Activated T-cell treated with anti-CD3 and anti-CD28 coated beads for 4 hours (primary cell): ENCODE measurements at regions not wholly inside any gene's neighbourhood (a gene's known extent, or its start where the extent isn't known, plus 50 kb on each side); places are given as distances from the start of the nearest gene placed in this dataset.

Source experiments
- DNase-seq: peaks from one replicate; pipeline ENCODE4 v3.0.0-alpha.2; 2020

DNA sequence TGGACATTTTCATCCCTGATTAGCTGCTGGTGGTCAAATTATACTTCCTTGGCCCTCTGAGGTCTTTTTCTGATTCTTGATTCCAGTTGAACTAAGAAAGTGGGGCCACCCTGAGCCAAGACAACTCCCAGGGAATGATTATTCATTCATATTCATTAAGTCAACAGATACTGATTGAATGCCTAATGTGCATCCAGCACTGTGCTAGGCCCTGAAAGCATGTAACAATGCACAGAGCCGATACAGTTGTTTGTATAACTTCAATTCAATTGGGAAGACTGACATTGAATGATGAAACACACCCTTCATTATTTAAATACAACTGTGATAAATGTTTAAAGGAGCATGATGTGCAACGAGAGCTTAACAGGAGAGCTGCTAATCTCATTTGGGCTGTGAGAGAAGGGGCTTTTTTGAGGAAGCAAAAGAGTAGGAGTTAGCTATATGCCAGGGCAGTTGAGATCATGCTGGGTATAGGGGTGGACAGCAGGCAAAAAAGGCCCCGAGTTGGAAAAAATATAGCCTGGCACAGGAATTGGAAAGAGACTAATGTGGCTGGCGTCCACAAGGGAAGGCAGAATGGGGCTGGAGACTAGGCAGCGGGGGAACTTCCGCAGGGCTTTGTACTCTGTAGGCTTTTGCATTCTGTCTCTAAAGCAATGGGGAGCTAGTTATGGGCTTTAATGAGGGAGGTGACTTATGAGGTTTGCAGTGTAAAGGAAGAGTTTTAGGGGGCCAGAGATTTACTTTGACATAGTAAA is 57.2 kb upstream of the ACVR1 start:
- DNase-seq: no peak

- DNase-seq: no peak
Observed at GRCh38 chr2:157932480-157933159, 56.5 kb upstream of the ACVR1 start.

DNA sequence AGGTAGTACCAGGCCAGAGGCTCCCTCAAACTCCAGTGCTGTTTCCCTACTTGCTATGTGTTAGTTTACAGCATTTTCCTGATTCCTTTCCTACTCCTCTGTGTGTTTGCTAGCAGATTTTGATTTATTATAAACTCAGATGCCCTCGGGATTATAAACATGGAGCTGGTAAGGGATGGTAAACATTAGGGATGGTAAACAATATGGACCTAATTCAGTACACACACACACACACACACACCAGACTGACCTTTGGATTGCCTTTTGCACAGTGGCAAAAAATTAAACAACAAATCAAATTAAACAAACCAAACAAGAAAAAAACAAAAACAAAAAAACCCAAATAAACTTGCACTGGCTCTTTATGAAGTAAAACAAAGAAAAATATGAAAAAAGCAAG is 55.4 kb upstream of the ACVR1 start:
- no peak for DNase-seq

GRCh38 chr2:157930728-157931127 is 54.6 kb upstream of the ACVR1 start:
- DNase-seq: no peak

DNA sequence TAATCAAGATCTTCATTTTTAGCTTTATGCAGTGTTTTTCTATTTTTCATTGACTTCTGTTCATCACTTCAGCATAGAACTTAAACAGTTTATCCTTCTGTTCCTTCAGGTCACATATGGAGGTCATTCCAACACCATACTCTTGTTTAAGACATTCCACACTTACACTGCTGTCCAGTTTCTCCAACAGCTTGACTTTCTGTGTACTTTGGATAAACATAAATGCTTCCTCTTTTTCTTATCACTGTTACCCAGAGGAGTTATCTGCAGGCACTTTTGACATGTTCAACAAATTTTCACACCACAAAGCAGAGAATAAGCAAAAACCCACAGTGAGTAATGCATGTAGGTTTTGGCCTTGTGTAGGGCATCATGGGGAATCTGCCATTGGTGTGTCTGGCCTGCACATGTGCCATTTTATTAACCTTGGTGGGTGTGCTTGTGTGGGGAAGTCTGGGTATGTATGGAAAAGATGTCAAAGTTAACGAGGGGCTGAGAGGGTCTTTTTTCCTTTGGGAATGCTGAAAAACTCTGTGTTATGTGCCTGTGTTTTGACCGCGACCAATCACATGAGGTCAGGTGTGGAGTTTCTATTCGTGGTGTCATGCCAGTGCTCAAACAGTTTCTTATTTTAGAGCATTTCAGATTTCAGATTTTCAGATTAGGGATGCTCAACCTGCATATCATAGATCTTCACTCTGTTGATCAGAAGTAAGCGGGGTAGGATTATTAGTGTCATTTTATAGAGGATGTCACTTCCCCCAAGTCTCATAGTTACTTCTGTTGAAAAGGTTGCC is 53.9 kb upstream of the ACVR1 start:
- DNase-seq: no peak

- no peak for DNase-seq
Observed at GRCh38 chr2:157928372-157928771, 52.2 kb upstream of the ACVR1 start.

DNA sequence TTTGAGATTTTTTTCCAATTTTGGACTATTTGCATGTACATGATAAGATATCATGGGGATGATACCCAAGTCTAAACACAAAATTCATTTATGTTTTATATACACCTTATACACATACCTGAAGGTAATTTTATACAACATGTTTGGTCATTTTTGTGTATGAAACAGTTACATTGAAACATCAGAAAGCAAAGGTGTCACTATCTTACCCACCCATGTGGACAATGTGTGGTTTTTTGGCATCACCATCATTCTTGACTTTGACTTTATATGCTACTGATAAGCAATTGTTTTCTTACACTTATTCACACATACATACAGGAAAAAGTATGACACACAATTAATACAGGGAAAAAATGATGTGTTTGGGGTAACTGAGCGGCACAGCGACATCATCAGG is 51.0 kb upstream of the ACVR1 start:
- DNase-seq: no peak
